Effector CD8-positive, alpha-beta T cell (primary cell): ENCODE measurements at regions not wholly inside any gene's neighbourhood (a gene's known extent, or its start where the extent isn't known, plus 50 kb on each side); places are given as distances from the start of the nearest gene placed in this dataset.
A peak's percentile ranks its signal among the peaks of the same experiment; 100 is the strongest.
"Not testable (repeated sequence)": the region's sequence is repeated elsewhere in the genome, so short reads cannot be mapped to it uniquely, and the experiment has no call there.

Source experiments
- DNase-seq: peaks from one replicate; lab custom pipeline; 2025; lab: John Stamatoyannopoulos, UW

DNA sequence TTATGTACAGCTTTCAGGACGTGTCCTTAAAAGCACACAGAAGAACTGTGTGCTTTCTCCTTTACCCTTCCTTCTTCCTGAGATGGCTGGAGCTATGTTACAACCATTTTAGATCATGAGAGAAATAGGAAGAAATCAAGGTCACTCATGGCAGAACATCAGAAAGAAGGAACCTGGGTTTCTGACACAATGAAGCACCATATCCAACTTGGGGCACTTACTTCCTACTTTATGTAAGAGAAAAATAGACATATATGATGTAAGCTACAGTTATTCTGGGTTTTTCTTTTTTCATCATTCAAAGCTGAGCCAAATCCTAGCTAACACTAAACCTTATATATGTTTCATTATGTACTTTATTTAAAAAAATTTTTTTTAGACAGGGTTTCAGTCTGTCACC, 79.5 kb downstream of the FAM161A start:
- no peak for DNase-seq

DNA sequence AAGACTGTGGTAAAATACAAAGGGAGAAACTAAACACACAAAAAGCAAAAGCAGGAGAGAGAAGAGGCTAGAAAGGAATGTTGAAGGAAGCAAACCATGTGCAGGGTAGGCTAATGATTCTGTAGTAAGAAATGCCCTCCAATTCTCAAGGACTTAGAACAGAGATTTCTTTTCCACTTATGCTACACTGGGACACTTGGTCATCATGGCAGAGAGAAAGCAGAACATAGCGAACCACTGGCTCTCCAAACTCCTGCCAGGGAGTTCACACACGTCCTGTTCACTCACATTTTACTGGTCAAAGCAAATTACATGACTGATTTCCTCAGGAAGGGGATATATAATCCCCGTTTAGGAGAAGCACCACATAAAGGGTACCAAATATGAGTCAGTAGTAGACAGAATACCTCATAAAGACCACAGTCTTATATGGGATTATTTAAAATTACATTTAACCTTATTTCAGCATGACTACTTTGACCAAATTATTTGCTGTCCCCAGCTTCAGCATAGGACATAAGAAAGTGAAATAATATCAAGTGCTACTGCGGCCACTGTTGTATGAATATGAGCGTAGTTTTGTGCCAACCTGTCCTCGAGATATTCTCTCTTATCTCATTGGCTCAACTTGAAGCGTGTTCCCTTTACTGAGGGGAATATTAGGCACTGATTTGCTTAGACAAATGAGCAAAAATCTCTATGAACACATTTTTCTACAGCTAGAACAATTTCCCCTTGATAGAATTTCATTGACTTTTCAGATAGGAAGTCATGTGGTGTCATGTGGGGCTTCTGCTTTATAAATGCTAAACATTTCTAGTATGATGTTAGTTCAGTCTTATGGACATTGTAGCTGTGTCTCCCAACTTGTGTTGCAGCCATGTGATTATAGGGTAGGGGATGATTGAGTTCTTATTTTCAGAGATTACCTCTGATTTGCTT, 81.7 kb downstream of the FAM161A start:
- DNase-seq: no peak

- no peak for DNase-seq
These were observed 83.1 kb downstream of the FAM161A start for GRCh38 chr2:61770746-61771145.

DNA sequence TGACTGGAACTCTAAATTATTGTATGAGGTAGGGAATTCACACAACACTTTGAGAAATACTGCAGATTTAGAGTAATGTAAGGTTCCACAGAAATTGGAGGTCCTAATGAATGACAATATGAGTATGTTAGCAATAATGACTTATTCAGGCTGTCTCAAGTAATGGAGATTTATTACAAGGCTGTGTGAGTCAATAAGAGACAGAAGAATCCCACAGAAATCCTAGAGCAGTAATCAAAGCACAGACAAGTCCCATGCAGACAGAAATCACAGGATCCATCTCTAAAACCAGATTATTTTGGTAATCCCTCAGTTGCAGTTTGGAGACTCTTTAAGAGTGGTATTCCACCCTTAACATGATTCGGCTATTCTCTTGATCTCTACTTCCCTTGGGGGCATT, 83.6 kb downstream of the FAM161A start:
- DNase-seq: no peak

- DNase-seq: no peak
These were observed 84.7 kb downstream of the FAM161A start for GRCh38 chr2:61769093-61769675.

DNA sequence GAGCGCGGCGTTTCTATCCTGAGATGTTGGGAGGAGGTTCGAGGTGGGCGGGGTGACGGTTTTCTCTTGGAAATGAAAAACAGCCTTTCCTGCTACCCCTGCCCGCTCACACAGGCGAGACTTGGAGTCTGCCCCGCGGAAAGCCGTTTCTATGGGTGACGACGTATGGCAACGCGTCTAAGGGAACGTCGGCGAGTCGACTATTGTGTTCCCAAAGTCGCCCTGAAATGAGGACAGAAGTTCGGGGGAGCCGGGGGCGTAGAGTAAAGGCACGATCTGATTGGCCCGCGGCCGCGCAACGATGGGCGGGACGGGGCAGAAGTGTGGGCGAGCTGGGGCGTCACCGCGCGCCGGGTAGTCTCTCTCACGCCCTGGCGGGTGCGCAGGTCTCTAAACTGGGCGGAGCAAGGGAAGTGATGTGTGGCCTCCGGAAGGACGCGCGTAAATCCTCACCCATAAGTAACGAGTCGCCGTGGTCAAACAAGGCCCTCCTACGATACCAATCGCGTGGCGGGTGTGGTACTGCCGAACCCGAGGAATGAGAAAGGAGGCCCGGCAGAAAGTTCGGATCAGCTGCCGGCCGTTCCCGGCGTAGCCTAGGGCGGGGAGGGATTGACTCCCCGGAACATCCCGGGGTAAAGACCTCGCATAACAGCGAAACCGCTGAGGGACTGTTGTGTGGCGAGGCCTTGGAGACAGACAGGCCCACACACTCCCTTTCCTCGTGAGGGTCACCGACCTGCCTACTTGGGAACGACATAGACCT, 89.6 kb downstream of the FAM161A start:
- peak; percentile 95 for DNase-seq

GRCh38 chr2:61763605-61764034, 90.2 kb downstream of the FAM161A start:
- DNase-seq: no peak

DNA sequence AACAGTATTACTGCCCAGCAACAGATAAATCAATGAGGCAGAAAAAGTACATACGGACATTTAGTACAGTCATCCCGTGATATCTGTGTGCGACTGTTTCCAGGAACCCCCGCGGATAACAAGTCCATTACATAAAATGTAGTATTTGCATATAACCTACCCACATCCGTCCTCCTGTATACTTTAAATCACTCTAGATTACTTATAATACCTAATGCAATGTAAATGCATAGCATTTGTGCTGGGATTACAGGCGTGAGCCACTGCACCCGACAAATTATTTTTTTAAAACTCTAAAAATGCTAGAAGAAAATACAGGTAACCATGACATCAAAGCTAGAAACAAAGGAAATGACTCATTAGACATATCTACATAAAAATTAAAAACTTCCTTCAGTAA, 91.6 kb downstream of the FAM161A start:
- DNase-seq: no peak

DNA sequence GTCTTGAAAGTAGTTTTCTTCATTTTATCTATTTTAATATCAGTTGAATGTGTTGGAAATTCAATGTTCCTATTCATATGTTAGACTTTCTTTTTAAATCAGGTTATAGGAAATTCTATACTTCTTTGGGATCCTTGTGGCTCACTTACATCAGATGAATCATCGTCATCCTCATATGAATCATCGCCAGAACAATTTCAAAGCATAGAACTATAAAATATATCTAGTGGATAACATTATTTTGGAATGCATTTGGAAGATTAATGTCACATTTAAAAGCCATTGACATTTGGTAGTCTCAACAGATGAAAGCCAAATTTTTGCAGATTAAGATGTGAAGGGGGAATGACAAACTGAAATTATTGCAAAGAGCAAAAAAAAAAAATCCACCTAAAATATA, 94.1 kb downstream of the FAM161A start:
- DNase-seq: no peak

- DNase-seq: no peak
These were observed 94.9 kb downstream of the FAM161A start for GRCh38 chr2:61759005-61759404.

DNA sequence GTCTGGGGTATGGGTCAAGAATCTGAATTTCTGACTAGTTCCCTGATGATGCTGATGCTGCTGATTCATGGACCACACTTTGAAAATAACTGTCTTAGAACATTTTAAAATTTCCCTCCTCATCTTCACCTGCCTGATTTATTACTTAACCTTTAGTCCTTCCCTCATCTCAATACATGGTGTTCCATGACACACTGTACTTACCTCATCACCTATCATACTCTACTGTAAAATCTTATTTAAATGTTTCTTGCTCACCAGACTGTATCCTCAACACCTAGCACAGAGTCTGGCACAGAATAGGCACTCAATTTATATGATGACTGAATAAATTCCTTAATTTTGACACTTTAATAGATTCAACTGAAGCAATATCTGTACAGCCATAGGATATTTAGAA, 95.7 kb downstream of the FAM161A start:
- no peak for DNase-seq

DNA sequence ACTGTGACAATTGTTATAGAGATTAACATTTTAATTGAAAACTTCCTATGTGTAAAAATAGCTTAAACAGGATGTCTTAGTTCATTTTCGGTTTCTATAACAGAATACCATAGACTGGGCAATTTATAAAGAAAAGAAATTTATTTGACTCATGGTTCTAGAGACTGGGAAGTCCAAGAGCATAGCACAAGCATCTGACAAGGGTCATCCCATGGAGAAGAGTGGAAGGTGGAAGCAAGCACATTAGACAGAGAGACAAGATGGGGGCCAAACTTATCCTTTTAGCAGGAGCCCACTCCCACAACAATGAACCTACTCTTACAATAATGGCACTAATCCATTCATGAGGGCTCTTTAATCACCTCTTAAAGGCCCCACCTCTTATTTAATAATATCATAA, 100.3 kb downstream of the FAM161A start:
- DNase-seq: no peak

- DNase-seq: no peak
These were observed 103.2 kb downstream of the FAM161A start for GRCh38 chr2:61750624-61751023.

- no peak for DNase-seq
These were observed 110.9 kb downstream of the FAM161A start for GRCh38 chr2:61742955-61743354.

- DNase-seq: no peak
These were observed 116.0 kb downstream of the FAM161A start for GRCh38 chr2:61737841-61738240.

- DNase-seq: no peak
These were observed 116.9 kb downstream of the FAM161A start for GRCh38 chr2:61736953-61737352.

GRCh38 chr2:61733563-61733962, 120.3 kb downstream of the FAM161A start:
- DNase-seq: no peak

DNA sequence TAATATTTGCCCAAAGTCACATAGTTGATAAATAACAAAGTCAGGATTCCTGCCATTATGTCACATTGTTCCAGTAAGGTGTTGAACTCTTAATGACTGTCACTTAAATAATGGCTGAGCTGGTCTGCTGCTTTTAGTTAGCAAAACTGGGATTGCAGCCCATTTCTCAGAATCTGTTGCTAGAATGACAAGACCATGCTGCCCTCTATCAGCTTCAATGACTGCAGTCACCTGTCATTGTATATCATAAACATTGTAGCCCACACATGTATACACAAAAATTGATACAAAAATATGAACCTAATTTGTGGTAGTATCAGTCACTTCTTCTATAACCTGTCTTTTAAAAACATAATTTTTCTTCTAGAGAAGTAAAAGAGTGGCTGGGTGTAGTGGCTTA, 121.1 kb downstream of the FAM161A start:
- no peak for DNase-seq

- DNase-seq: no peak
These were observed 126.1 kb downstream of the FAM161A start for GRCh38 chr2:61727746-61728145.

DNA sequence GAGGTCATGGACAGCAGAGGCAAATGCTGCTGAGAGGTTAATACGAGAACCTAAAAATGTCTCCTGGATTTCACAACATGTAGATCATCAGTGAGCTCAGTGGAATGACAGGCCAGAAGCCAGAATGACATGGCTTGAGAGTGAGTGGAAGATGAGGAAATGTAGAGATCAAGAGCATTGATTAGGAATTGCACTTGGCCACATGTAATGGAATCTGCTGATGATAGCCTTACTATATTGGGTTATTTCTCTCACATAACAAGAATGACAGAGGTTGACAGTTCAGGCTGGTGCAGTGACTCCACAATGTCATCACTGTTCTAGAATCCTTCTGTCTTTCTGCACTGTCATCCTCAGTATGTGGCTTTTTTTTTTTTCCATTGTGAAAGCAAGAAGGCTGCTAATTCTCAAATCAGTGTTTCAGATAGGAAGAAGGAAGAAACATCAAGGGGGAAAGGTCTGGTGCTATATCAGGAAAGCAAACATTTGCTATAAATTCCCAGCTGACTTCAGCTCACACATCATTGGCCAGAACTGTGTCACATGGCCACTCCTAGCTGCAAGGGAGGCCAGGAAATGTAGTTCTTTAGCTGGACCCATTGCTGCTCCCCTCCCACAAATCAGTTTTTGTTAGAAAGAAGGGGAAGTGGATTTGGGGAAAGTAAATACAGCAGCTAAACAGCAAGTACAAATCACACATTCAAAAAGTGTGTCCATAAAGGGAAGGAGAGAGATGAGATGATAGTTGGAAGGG, 127.2 kb downstream of the FAM161A start:
- DNase-seq: no peak

DNA sequence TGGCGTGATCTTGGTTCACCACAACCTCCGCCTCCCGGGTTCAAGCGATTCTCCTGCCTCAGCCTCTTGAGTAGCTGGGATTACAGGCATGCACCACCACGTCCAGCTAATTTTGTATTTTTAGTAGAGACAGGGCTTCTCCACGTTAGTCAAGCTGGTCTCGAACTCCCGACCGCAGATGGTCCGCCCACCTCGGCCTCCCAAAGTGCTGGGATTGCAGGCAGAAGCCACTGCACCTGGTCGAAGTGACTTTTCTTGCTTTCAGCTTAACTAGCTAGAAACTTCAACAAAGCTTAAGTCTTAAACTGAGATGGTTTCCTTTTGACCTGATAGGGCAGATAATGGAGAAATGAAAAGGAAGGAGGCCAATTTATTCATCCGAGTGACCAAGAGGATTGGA, 130.5 kb downstream of the FAM161A start:
- not testable (repeated sequence) for DNase-seq

- no peak for DNase-seq
These were observed 131.1 kb downstream of the FAM161A start for GRCh38 chr2:61722800-61723199.
